HG03064 (cell line): ENCODE measurements at regions not wholly inside any gene's neighbourhood (a gene's known extent, or its start where the extent isn't known, plus 50 kb on each side); places are given as distances from the start of the nearest gene placed in this dataset.

ENCODE experiments used
- ATAC-seq: cut with Tn5 transposase; IDR thresholded peaks from one replicate; pipeline ENCODE4 v1.9.1; 2021; ENCODE audit warnings: low read depth; ENCODE audit not compliant: unreplicated experiment

- no peak for ATAC-seq
Observed at GRCh38 chr3:144286235-144286910, 314.8 kb downstream of the DIPK2A start.

GRCh38 chr3:144287001-144287400, 315.4 kb downstream of the DIPK2A start:
- no peak for ATAC-seq

- ATAC-seq = no peak
Observed at GRCh38 chr3:144289057-144289456, 317.4 kb downstream of the DIPK2A start.

GRCh38 chr3:144294659-144295538, 323.3 kb downstream of the DIPK2A start:
- ATAC-seq = peak; percentile 77

- ATAC-seq = no peak
Observed at GRCh38 chr3:144295613-144296012, 324.0 kb downstream of the DIPK2A start.

GRCh38 chr3:144296808-144297207, 325.2 kb downstream of the DIPK2A start:
- ATAC-seq = no peak

- no peak for ATAC-seq
Observed at GRCh38 chr3:144301863-144302262, 330.2 kb downstream of the DIPK2A start.

- no peak for ATAC-seq
Observed at GRCh38 chr3:144307951-144308350, 336.3 kb downstream of the DIPK2A start.

- no peak for ATAC-seq
Observed at GRCh38 chr3:144308396-144308795, 336.8 kb downstream of the DIPK2A start.

- no peak for ATAC-seq
Observed at GRCh38 chr3:144312702-144313101, 341.1 kb downstream of the DIPK2A start.

GRCh38 chr3:144314946-144315345, 343.3 kb downstream of the DIPK2A start:
- no peak for ATAC-seq

- no peak for ATAC-seq
Observed at GRCh38 chr3:144317961-144318360, 346.3 kb downstream of the DIPK2A start.

GRCh38 chr3:144324076-144324475, 352.5 kb downstream of the DIPK2A start:
- no peak for ATAC-seq

GRCh38 chr3:144332868-144333267, 361.2 kb downstream of the DIPK2A start:
- ATAC-seq = no peak

GRCh38 chr3:144341471-144341870, 369.8 kb downstream of the DIPK2A start:
- no peak for ATAC-seq

- ATAC-seq = no peak
Observed at GRCh38 chr3:144343343-144343742, 371.7 kb downstream of the DIPK2A start.

GRCh38 chr3:144343777-144344176, 372.2 kb downstream of the DIPK2A start:
- no peak for ATAC-seq

GRCh38 chr3:144344925-144345548, 373.4 kb downstream of the DIPK2A start:
- no peak for ATAC-seq

GRCh38 chr3:144350125-144350524, 378.5 kb downstream of the DIPK2A start:
- ATAC-seq = no peak

- no peak for ATAC-seq
Observed at GRCh38 chr3:144351011-144351410, 379.4 kb downstream of the DIPK2A start.

- no peak for ATAC-seq
Observed at GRCh38 chr3:144351773-144352365, 380.2 kb downstream of the DIPK2A start.
